Right cardiac atrium (tissue), 5 donors: ENCODE measurements at regions not wholly inside any gene's neighbourhood (a gene's known extent, or its start where the extent isn't known, plus 50 kb on each side); places are given as distances from the start of the nearest gene placed in this dataset.

Experiments used
- ATAC-seq, 2 donors: fragments of 200-7000 bp; cut with Tn5 transposase; one replicate each; pipeline versions ENCODE4 v1.8.0 to v1.9.1; 2020; ENCODE audit warnings: moderate library complexity in 2 of 2, mild to moderate bottlenecking in 1 of 2
- DNase-seq, 3 donors: peaks; one replicate each; pipeline ENCODE4 v3.0.0-alpha.2; 2020
- H3K27ac ChIP-seq: one replicate; pipeline ENCODE4 v1.5.1; 2013; ENCODE audit warnings: mild to moderate bottlenecking, low read length, control low read depth, moderate library complexity
- H3K27me3 ChIP-seq: one replicate; pipeline ENCODE4 v1.6.1; 2013; ENCODE audit not compliant: control insufficient read depth, insufficient read depth
- H3K4me1 ChIP-seq: one replicate; pipeline ENCODE4 v1.6.1; 2013; ENCODE audit warnings: low read length; ENCODE audit not compliant: control insufficient read depth, insufficient read depth
- H3K4me3 ChIP-seq: one replicate; pipeline ENCODE4 v1.5.1; 2013; ENCODE audit warnings: low read length, control low read depth
- H3K9me3 ChIP-seq: one replicate; pipeline ENCODE4 v1.6.1; 2013; ENCODE audit warnings: low read length; ENCODE audit not compliant: control insufficient read depth
- whole genome bisulfite sequencing: extraction: QIAGEN DNeasy Blood & Tissue Kit; methylation state at CpG from one replicate; pipeline ENCODE4 v1.1.7; 2013; 5-methylcytosine and 5-hydroxymethylcytosine counted together
- intact Hi-C, 4 donors: fragments of 100-400 bp; cut with DNase I; formaldehyde crosslinking; loops; one replicate each; pipeline versions ENCODE4 v1.11.0 to v1.14.0; 2022 to 2023
- donor health status: healthy with polysubstance abuse.
- donor health status: DM: no; HTN: yes; CAD: no.
- donor health status: DM: no; HTN: no; CAD: no.
- donor health status: DM: no; HTN: yes; CAD: no; lungs with severe emphysema.
- donor health status: DM: yes; HTN: yes; CAD: no.

DNA sequence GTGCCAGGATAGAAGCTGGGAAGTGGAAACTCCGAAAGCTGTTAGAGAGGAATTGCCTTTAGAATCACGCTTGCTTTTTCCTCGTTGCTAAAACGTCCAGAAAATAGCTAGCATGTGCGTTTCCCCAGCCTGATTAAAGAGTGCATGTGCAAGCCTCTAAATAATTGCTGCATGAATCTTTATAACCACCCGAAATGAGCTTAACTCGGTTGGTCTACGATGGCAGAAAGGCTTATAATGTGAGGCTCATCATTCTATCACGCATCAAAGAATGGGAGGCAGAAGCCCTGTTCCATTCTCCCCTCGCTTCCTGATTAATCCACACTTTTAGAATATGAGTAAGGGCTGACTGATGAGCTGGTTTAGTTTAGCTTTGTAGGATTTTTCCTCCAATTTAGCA is 394.6 kb upstream of the WWC1 start:
- 90% methylated on average over 10 of the region's 10 CpGs for WGBS
- no peak overlapping the region for H3K27ac ChIP-seq
- ATAC-seq (no peak), DNase-seq (no peak)
- H3K27me3 ChIP-seq = no peaks in the 10 kb centered on the region
- no peaks in the 10 kb centered on the region for H3K4me1 ChIP-seq
- intact Hi-C loops = no loop called here
- no peak overlapping the region for H3K4me3 ChIP-seq
- no peaks in the 10 kb centered on the region for H3K9me3 ChIP-seq

DNA sequence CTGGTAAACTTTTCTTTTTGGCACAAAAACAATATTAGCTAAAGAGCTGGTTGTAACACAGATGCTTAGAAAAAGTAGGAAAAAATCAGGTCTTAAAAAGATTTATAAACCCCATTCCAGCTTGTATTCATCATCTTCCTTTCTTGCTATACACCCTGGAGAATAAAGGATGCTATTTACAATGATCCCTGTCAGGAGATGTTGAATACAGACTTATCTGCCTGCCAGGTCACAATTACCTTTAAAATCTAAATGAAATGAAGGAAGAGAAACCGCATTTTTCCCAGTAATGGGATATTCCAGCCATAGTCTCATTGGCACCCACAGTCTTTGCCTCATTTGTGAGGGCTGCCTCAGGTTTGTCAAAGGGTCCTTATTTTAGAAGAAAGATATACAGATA is 394.1 kb upstream of the WWC1 start:
- Histone ChIP-seq H3K27me3 (no peaks in the 10 kb centered on the region), H3K4me3 (no peak overlapping the region), H3K9me3 (no peaks in the 10 kb centered on the region), H3K4me1 (no peaks in the 10 kb centered on the region), H3K27ac (no peak overlapping the region)
- DNase-seq = no peak
- intact Hi-C loops = no loop called here
- 92% methylated on average over 1 of the region's 1 CpG for WGBS
- no peak for ATAC-seq

DNA sequence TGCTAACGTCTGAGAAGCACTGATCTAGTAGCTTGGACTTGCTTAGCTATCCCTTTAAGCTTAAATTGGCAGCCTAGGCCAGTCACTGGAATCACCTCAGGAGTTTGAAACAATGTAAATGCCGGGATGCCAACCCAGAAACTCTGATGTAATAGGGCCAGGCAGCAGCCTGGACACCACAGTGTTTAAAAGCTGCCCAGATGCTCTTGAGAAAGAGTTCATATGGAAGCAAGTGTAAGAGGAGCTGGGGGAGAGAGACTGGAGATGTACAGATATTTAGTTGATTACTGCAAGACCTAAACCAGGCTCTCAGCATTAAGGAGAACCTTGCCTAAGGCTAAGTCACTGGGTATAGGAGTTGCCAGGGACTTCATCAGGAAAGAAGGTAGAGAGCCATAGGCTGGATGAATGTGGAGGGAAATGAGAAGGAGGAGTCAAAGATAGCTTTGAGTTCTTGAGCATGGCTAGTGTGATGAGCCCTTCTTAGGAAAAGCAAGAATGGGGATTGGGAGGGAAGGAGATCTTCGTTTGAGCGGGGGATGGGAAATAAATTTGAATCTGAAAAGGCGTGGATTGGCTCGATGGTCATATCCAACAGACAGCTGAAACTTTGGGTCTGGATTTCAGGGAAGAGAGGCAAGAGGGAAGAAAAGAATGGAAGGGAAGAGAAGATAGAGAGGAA is 392.9 kb upstream of the WWC1 start:
- Histone ChIP-seq H3K4me1 (no peaks in the 10 kb centered on the region), H3K27ac (no peak overlapping the region), H3K4me3 (no peak overlapping the region), H3K27me3 (no peaks in the 10 kb centered on the region), H3K9me3 (no peaks in the 10 kb centered on the region)
- 80% methylated on average over 6 of the region's 6 CpGs for WGBS
- intact Hi-C loops = no loop called here
- no peak for ATAC-seq
- DNase-seq = no peak

DNA sequence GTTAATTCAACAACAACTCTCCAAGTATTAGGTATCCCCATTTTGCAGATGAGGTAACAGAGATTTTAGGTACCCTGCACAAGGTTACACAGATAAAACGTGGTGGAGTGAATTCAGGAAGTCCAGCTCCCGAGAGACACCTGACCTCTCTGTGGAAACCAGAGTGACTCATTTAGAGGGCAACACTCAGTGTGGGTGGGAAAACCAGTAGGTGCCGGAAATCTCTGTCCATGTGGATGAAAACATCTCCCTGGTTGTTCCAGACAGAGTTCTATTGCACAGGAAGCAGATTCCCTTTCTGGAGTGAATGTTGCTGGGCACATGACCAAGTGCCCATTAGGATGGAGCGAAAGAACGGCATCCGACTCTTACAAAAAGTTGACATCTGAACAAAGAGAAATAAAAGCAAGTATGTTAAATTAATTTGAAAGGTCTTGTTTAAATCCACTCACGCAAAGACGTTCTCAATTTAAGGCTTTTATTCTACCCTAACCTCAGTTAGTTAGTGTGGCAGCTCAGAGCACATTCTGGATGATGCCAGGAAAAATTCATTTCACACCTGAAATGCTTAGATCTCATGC is 391.9 kb upstream of the WWC1 start:
- Histone ChIP-seq H3K4me3 (no peak overlapping the region), H3K4me1 (no peaks in the 10 kb centered on the region), H3K27me3 (no peaks in the 10 kb centered on the region), H3K27ac (no peak overlapping the region), H3K9me3 (no peaks in the 10 kb centered on the region)
- ATAC-seq (no peak), DNase-seq (no peak)
- 67% methylated on average over 8 of the region's 8 CpGs for WGBS
- intact Hi-C loops = no loop called here

- intact Hi-C loops = no loop called here
- Histone ChIP-seq H3K27me3 (no peaks in the 10 kb centered on the region), H3K27ac (no peak overlapping the region), H3K9me3 (no peaks in the 10 kb centered on the region), H3K4me1 (no peaks in the 10 kb centered on the region), H3K4me3 (no peak overlapping the region)
- ATAC-seq (no peak), DNase-seq (no peak)
- 65% methylated on average over 6 of the region's 6 CpGs for WGBS
Observed at GRCh38 chr5:167900340-167900935, 391.0 kb upstream of the WWC1 start.

GRCh38 chr5:167902298-167902697 is 389.1 kb upstream of the WWC1 start:
- H3K9me3 ChIP-seq = no peaks in the 10 kb centered on the region
- DNase-seq = no peak
- 38% methylated on average over 9 of the region's 9 CpGs for WGBS

DNA sequence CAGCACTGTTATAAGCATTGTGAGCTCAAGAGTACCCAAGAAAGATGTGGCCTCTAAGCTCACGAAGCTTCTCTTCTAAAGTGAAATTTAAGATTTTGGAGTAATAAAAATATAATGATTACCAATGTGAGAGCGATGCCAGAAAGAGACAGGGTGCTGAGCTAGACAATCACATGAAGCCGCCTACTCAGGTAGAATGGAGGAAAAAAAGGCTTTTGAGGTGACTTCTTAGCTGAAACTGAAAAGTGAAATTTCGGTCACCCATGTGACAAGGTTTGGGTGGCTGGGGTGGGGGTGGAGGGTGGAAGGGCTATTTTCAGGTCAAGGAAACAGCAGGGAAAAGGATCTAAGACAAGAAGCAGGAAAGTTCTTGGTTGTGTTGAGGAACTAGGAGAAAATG is 388.2 kb upstream of the WWC1 start:
- Histone ChIP-seq H3K27me3 (no peaks in the 10 kb centered on the region), H3K4me3 (no peak overlapping the region), H3K9me3 (no peaks in the 10 kb centered on the region), H3K4me1 (no peaks in the 10 kb centered on the region), H3K27ac (no peak overlapping the region)
- ATAC-seq = no peak
- DNase-seq = no peak
- 90% methylated on average over 4 of the region's 4 CpGs for WGBS
- intact Hi-C loops = no loop called here

More at GRCh38 chr5:167902298-167902697, 389.1 kb upstream of the WWC1 start:
- Histone ChIP-seq H3K4me1 (no peaks in the 10 kb centered on the region), H3K27me3 (no peaks in the 10 kb centered on the region), H3K4me3 (no peak overlapping the region), H3K27ac (no peak overlapping the region)
- intact Hi-C loops = no loop called here
- ATAC-seq = no peak

DNA sequence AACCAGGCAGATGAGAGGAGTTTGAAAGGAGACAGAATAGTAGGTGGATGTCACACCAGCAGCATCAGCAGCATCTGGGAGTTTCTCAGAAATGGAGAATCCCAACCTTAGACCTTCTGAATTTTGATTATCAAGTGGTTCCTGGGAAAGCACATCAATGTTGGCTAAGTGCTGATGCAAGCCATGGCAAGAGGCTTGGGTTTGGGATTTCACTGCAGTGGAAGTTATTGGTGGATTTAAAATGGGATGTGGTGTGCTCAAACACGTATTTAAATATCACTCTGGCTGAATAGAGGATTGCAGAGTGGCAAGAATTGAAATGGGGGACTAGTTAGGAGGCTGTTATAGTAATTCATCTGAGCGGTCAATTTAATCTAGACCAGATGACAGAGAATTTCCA is 387.8 kb upstream of the WWC1 start:
- Histone ChIP-seq H3K9me3 (no peaks in the 10 kb centered on the region), H3K27me3 (no peaks in the 10 kb centered on the region), H3K4me1 (no peaks in the 10 kb centered on the region), H3K27ac (no peak overlapping the region), H3K4me3 (no peak overlapping the region)
- DNase-seq = no peak
- 80% methylated on average over 2 of the region's 2 CpGs for WGBS
- intact Hi-C loops = no loop called here
- ATAC-seq = no peak

GRCh38 chr5:167905919-167906853 is 385.3 kb upstream of the WWC1 start:
- no peak for DNase-seq
- WGBS = 75% methylated on average over 6 of the region's 6 CpGs
- no peak for ATAC-seq
- Histone ChIP-seq H3K4me3 (no peak overlapping the region), H3K9me3 (no peaks in the 10 kb centered on the region), H3K27me3 (no peaks in the 10 kb centered on the region), H3K27ac (no peak overlapping the region), H3K4me1 (no peaks in the 10 kb centered on the region)
- intact Hi-C loops = no loop called here

DNA sequence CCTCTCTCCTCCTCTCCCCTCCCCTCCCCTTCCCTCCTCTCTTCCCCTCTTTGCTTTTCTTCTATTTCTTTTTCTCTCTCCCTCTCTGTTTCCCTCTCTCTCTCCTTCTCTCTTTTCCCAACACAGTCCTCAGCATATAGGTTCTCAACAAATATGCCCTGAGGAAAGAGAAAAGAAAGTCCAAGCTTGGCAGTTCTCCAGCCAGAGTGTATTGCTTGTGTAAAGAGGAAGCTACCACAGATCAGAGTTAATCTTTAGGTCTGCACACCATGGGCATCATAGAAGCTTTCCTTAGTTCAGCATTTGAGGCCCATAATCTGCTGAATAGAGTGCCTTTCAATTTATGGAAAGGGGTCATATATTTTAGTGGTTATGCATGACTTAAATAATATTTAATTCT is 382.8 kb upstream of the WWC1 start:
- intact Hi-C loops = no loop called here
- H3K4me1 ChIP-seq = no peaks in the 10 kb centered on the region
- ATAC-seq = no peak

More for the DNA sequence above, 382.8 kb upstream of the WWC1 start:
- Histone ChIP-seq H3K27me3 (no peaks in the 10 kb centered on the region), H3K9me3 (no peaks in the 10 kb centered on the region), H3K4me3 (no peak overlapping the region), H3K27ac (no peak overlapping the region)
- no peak for DNase-seq
